Tibial nerve (tissue), 4 donors: ENCODE measurements at regions not wholly inside any gene's neighbourhood (a gene's known extent, or its start where the extent isn't known, plus 50 kb on each side); places are given as distances from the start of the nearest gene placed in this dataset.

Source experiments
- DNase-seq, 2 donors: peaks; one replicate each; pipeline ENCODE4 v3.0.0-alpha.2; 2019; ENCODE audit warnings: low spot score in 2 of 2
- H3K27ac ChIP-seq, 4 donors: fragments of 200-600 bp; sonication (generic) in 3 of 4; one replicate each; pipeline ENCODE4 v1.5.1; 2017 to 2019; ENCODE audit warnings: mild to moderate bottlenecking in 1 of 4
- H3K27me3 ChIP-seq, 2 donors: fragments of 200-600 bp; sonication (generic) in 1 of 2; one replicate each; pipeline versions ENCODE4 v1.5.1 to v1.6.0; 2017 to 2019
- H3K36me3 ChIP-seq, 3 donors: fragments of 200-600 bp; sonication (generic); one replicate each; pipeline ENCODE4 v1.5.1; 2018 to 2019
- H3K4me1 ChIP-seq, 4 donors: fragments of 200-600 bp; sonication (generic) in 3 of 4; one replicate each; pipeline ENCODE4 v1.5.1; 2017 to 2019
- H3K4me3 ChIP-seq, 4 donors: fragments of 200-600 bp; sonication (generic) in 3 of 4; one replicate each; pipeline ENCODE4 v1.5.1; 2017 to 2019; ENCODE audit warnings: mild to moderate bottlenecking in 1 of 4, moderate library complexity in 1 of 4
- H3K9me3 ChIP-seq, 4 donors: fragments of 200-600 bp; sonication (generic) in 3 of 4; one replicate each; pipeline ENCODE4 v1.5.1; 2017 to 2019
- EP300 ChIP-seq, 2 donors: sonication (generic); formaldehyde crosslinking; IDR thresholded peaks; one replicate each; pipeline ENCODE4 v1.6.1; 2017; ENCODE audit warnings: antibody characterized with exemption in 2 of 2, mild to moderate bottlenecking in 1 of 2
- POLR2A ChIP-seq, 2 donors: fragments of 450-650 bp; IDR thresholded peaks; one replicate each; pipeline ENCODE4 v1.6.1; 2017; ENCODE audit warnings: antibody characterized with exemption in 2 of 2, mild to moderate bottlenecking in 2 of 2, moderate library complexity in 2 of 2
- WGBS, 2 donors: methylation state at CpG; one replicate each; pipeline ENCODE4 v1.1.5; 2018; 5-methylcytosine and 5-hydroxymethylcytosine counted together
- TF ChIP-seq, protein P1 (sequence below), 5 experiments: fragments of 200-600 bp in 3 of 5; fragments of 450-650 bp in 2 of 5; sonication (generic) in 3 of 5; IDR thresholded peaks; one replicate each; pipeline ENCODE4 v1.5.1; 2016 to 2019; ENCODE audit warnings: antibody characterized with exemption in 5 of 5, mild to moderate bottlenecking in 3 of 5, moderate library complexity in 2 of 5

DNA sequence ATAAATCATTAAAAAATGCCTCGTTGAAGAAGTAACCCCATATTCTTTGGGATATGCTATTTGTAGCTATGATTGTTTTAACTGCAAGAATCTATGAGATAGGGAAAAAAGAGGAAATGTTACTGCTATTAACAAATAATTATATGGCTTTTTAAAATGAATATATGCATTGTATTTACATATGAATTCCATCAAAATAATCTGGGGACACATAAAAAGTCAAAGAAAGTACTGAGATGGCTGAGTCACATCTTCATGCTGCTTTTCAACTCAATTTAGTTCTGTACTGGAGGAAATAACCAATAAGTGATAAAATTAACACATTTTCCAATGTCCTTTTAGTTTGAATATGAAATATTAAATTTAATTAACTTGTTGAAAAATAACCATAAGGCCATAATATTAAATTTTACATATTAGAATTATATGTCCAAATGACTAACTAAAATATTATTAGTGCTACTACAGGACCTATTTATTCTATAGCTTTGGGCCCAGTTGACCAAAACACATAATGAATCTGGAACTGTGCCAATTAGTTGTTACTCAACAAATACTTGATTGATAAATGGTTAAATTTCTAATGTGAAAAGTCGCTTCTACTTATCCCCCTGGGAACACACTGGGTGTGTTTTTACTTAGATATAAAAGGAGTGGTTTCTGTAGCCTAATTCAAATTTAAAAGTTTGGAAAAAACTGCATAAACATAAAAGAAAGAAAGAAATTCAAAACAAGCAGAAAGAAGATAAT lies 214.6 kb upstream of the PFKP start:
- 25 to 33% methylated on average over 2 of the region's 2 CpGs for WGBS, 2 donors
- no peaks in the 10 kb centered on the region for H3K4me1 ChIP-seq
- no peak overlapping the region for H3K4me3 ChIP-seq
- no peak for DNase-seq
- no peak for TF ChIP-seq POLR2A (IDR thresholded peaks at IDR 0.05)
- no peak for TF ChIP-seq EP300 (IDR thresholded peaks at IDR 0.05)
- TF ChIP-seq, protein P1, sequence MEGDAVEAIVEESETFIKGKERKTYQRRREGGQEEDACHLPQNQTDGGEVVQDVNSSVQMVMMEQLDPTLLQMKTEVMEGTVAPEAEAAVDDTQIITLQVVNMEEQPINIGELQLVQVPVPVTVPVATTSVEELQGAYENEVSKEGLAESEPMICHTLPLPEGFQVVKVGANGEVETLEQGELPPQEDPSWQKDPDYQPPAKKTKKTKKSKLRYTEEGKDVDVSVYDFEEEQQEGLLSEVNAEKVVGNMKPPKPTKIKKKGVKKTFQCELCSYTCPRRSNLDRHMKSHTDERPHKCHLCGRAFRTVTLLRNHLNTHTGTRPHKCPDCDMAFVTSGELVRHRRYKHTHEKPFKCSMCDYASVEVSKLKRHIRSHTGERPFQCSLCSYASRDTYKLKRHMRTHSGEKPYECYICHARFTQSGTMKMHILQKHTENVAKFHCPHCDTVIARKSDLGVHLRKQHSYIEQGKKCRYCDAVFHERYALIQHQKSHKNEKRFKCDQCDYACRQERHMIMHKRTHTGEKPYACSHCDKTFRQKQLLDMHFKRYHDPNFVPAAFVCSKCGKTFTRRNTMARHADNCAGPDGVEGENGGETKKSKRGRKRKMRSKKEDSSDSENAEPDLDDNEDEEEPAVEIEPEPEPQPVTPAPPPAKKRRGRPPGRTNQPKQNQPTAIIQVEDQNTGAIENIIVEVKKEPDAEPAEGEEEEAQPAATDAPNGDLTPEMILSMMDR (IDR thresholded peaks at IDR 0.05): no peak
- H3K36me3 ChIP-seq: no peaks in the 10 kb centered on the region
- no peak overlapping the region for H3K27ac ChIP-seq
- no peaks in the 10 kb centered on the region for H3K9me3 ChIP-seq
- no peaks in the 10 kb centered on the region for H3K27me3 ChIP-seq

DNA sequence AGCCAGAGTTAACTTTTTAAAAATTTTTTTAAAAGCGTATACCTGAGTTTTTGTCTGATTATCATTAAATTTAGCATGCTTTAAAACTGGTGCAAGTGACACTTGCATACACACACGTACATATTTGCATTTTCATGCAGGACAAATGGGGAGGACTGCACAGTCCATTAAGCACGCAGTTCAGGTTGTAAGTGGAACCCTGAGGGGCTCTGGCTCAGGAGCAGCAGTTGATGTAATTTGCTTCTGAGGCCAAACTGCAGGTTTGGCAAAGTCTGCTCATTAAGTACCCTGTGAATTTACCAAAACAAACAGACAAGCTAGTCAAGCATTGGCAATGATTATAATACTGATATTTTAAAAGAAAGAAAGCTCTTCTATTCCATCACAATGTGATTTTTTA lies 215.8 kb upstream of the PFKP start:
- Histone ChIP-seq H3K4me3 (no peak overlapping the region), H3K36me3 (no peaks in the 10 kb centered on the region), H3K27me3 (no peaks in the 10 kb centered on the region), H3K9me3 (no peaks in the 10 kb centered on the region), H3K4me1 (no peaks in the 10 kb centered on the region), H3K27ac (no peak overlapping the region)
- 56% methylated on average over 3 of the region's 3 CpGs for WGBS, 2 donors
- DNase-seq: no peak
- TF ChIP-seq EP300 (IDR thresholded peaks at IDR 0.05) (no peak), POLR2A (IDR thresholded peaks at IDR 0.05) (no peak)
- TF ChIP-seq, protein P1 (IDR thresholded peaks at IDR 0.05): no peak

DNA sequence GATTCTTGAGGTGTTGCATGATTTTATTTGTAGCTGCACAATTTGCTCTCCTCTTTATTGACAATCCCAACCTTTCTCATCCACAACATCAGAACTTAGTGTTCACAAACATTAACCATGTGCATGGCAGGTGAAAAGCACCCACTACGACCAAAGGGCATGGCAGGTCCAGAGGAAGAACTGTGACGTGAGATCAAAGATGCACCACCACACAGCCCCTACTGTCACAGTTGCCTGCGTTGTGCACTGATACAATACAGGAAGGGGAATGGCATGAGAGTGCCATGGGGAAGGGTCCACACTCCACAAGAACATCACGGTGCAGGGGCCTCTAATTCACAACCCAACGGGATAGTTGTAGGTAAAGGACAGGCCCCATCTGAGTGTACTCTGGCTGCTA lies 217.1 kb upstream of the PFKP start:
- Histone ChIP-seq H3K27me3 (no peaks in the 10 kb centered on the region), H3K4me3 (no peak overlapping the region), H3K36me3 (no peaks in the 10 kb centered on the region), H3K4me1 (no peaks in the 10 kb centered on the region), H3K9me3 (no peaks in the 10 kb centered on the region), H3K27ac (no peak overlapping the region)
- WGBS, 2 donors: 93 to 94% methylated on average over 5 of the region's 5 CpGs
- TF ChIP-seq, protein P1 (IDR thresholded peaks at IDR 0.05): no peak
- no peak for TF ChIP-seq POLR2A (IDR thresholded peaks at IDR 0.05)
- TF ChIP-seq EP300 (IDR thresholded peaks at IDR 0.05): no peak
- no peak for DNase-seq

DNA sequence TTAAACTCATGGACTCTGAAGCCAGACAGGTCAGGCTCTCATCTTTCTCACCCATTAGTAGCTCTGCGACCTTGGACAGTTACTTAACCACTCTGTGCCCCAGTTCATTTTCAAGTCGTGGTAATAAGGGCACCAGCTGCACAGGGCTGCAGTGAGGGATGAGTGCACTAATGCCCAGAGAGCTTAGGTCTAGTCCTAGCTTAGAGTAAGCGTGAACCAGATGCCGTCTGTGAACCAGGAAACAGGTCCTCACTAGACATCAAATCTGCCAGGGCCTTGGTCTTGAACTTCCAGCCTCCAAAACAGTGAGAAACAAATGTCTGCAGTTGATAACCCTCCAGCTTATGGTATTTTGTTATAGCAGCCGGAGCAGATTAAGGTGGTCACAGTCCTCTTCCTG lies 222.4 kb upstream of the PFKP start:
- Histone ChIP-seq H3K27me3 (no peaks in the 10 kb centered on the region), H3K27ac (no peak overlapping the region), H3K4me3 (no peak overlapping the region), H3K4me1 (no peaks in the 10 kb centered on the region), H3K36me3 (no peaks in the 10 kb centered on the region), H3K9me3 (no peaks in the 10 kb centered on the region)
- WGBS, 2 donors: 77 to 86% methylated on average over 5 of the region's 5 CpGs
- TF ChIP-seq, protein P1 (IDR thresholded peaks at IDR 0.05): no peak
- TF ChIP-seq EP300 (IDR thresholded peaks at IDR 0.05) (no peak), POLR2A (IDR thresholded peaks at IDR 0.05) (no peak)
- DNase-seq: no peak

DNA sequence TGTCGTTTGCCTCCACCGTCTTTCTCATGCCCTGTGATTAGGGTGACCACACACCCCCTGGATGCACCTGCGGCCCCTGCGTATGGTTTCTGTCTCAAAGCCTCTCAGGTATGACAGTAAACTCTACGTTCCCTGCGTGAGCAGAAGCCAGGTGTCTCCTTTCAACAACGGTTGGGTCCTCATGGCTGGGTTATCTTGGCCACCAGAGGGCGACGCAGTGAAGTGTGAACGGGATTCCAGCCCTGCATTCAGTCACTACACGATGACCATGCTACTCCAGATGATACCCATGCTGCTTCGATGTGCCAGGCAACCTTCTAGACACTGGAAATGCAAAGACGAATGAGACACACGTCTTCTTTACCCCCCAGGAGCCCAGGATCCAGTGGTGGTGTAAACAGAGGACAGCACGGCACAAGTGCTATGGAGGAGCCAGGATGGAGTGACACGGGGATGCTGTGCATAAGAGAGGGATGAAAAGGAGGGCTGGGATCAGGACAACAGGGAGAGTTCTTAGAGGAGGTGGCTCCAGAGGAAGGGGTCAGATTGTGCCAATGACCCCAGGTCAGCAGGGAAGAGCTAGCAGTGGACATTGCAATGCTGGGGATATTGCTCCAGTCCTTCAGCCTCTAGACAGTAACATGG lies 228.1 kb upstream of the PFKP start:
- Histone ChIP-seq H3K27ac (no peak overlapping the region), H3K9me3 (no peaks in the 10 kb centered on the region), H3K36me3 (no peaks in the 10 kb centered on the region), H3K4me3 (no peak overlapping the region), H3K4me1 (no peaks in the 10 kb centered on the region), H3K27me3 (no peaks in the 10 kb centered on the region)
- TF ChIP-seq, protein P1 (IDR thresholded peaks at IDR 0.05): peak in 3 of 5 experiments; percentile 14 to 23 (median 19)
- TF ChIP-seq POLR2A (IDR thresholded peaks at IDR 0.05) (no peak), EP300 (IDR thresholded peaks at IDR 0.05) (no peak)
- DNase-seq: peak in 1 of 2 donors; percentile 18
- 54 to 56% methylated on average over 16 of the region's 16 CpGs for WGBS, 2 donors
